Fibroblast of villous mesenchyme (primary cell): ENCODE measurements at regions not wholly inside any gene's neighbourhood (a gene's known extent, or its start where the extent isn't known, plus 50 kb on each side); places are given as distances from the start of the nearest gene placed in this dataset.

Experiments used
- DNase-seq: peaks from one replicate; pipeline ENCODE4 v3.0.0-alpha.2; 2010; ENCODE audit warnings: low read depth
- H3K4me3 ChIP-seq: 2 replicates; pipeline ENCODE4 v1.5.1; 2011; ENCODE audit warnings: low read depth, mild to moderate bottlenecking, low read length
- TF ChIP-seq, protein P1 (sequence below): IDR thresholded peaks from 2 replicates; pipeline ENCODE4 v1.5.1; 2012; ENCODE audit warnings: low read depth, mild to moderate bottlenecking, low read length; ENCODE audit not compliant: insufficient read depth

DNA sequence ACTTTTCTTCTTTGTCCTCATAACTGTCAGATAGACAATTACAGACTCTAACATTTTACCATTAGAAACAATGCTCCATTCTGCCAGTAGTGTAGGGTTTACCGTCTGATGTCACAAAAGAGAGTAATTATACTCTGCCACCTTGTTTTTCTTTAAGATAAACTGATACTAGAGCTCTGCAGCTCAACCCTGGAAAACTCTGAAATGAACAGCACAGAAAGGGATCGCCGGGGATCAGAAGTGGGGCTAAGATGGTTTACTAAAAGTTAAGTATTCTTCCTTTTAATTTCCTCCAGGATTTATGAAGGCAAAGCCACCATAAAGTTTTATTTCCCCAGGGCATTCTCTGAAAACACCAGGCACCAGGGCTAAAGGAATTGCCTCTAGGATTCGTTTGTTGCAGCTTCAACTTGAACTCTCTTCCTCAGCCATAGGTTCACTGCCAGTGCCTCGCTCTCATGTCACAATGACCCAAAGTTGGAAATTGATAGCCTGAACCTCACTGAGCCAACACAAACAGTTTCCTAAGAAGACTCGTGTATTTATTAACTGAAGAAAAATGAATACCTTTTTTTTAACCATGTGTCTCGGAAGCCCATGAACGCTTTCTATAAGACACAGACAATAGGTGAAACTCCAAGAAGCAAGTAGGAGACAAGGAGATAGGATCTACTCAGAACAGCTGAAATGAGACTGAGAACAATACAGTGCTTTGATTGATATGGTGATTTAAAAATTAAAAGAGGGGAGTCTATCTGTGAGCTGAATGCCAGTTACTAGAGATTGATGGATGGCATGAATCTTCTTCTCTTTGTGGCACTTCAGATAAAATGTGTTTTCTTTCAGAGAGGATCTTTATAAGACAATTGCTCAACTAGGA is 121.5 kb upstream of the SPATS2L start:
- H3K4me3 ChIP-seq = no peak overlapping the region
- TF ChIP-seq, protein P1, sequence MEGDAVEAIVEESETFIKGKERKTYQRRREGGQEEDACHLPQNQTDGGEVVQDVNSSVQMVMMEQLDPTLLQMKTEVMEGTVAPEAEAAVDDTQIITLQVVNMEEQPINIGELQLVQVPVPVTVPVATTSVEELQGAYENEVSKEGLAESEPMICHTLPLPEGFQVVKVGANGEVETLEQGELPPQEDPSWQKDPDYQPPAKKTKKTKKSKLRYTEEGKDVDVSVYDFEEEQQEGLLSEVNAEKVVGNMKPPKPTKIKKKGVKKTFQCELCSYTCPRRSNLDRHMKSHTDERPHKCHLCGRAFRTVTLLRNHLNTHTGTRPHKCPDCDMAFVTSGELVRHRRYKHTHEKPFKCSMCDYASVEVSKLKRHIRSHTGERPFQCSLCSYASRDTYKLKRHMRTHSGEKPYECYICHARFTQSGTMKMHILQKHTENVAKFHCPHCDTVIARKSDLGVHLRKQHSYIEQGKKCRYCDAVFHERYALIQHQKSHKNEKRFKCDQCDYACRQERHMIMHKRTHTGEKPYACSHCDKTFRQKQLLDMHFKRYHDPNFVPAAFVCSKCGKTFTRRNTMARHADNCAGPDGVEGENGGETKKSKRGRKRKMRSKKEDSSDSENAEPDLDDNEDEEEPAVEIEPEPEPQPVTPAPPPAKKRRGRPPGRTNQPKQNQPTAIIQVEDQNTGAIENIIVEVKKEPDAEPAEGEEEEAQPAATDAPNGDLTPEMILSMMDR = no peak
- no peak for DNase-seq

DNA sequence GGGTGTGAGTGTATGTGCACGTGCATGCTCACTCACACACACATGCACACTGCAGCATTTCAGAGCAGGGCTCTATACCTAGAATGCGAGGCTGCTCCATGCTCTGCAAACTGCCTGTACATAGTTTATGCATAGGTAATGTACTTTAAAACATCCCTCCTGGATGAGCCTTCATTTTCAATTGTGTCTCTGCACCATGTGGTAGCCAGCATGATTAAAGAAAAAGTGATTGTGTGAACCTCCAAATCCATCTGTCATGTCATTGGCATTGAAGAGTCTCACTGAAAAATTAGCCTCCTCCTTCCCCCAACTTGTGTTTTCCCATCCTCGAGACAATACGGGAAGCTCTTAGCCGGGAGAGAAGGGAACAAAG is 120.9 kb upstream of the SPATS2L start:
- DNase-seq = no peak
- H3K4me3 ChIP-seq = no peak overlapping the region
- TF ChIP-seq, protein P1 = no peak

DNA sequence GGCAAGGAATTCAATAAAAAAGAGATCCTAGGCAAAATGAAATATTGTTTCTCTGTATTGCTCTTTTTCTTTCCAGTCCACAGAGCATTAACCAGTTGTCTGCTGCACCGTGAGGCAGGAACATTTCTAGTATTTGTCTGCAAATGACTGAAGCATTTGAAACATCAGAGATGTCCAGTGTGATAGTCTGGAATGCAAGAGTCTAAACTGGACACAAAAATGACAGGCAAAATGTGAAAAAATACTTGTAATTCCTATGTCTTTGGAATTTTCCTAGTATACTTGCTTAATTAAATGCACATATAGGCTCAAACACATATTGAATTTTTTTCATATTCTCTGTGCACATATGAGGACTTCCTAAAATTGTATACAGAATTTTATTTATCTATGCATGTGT is 120.5 kb upstream of the SPATS2L start:
- DNase-seq = no peak
- TF ChIP-seq, protein P1 = no peak

DNA sequence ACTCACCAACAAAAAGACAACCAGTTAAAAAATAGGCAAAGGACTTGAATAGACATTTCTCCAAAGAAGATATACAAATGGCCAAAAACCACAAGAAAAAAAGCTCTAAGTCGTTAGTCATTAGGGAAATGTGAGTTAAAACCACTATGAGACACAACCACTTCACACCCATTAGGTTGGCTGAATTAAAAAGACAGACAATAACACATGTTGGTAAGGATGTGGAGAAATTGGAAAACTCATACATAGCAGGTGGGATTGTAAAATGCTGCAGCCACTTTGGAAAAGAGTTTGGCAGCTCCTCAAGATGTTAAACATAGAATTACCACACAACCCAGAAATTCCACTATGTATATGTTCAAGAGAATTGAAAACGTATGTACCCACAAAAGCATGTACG is 117.6 kb upstream of the SPATS2L start:
- no peak overlapping the region for H3K4me3 ChIP-seq
- TF ChIP-seq, protein P1 = no peak
- DNase-seq = no peak

More for the DNA sequence above, 120.5 kb upstream of the SPATS2L start:
- no peak overlapping the region for H3K4me3 ChIP-seq

DNA sequence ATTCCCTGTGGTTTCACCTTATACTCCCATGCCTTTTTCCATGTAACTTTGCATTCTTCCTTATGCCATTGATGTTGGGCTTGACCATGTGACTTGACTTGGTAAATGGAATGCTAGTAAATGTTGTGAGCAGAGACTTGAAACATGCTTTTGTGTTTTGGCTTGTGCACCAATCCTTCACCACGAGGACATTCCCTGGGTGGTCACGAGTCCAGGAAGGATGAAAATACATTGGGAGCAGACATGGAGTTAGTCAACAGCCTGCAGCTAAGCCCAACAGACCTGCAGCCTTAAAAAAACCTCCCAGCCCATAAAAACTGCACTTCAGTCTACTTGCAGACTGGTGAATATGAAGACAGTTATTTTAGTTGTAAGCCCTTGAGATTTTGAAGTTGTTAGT is 116.5 kb upstream of the SPATS2L start:
- peak; percentile 28 for DNase-seq
- TF ChIP-seq, protein P1 = no peak
- no peak overlapping the region for H3K4me3 ChIP-seq

DNA sequence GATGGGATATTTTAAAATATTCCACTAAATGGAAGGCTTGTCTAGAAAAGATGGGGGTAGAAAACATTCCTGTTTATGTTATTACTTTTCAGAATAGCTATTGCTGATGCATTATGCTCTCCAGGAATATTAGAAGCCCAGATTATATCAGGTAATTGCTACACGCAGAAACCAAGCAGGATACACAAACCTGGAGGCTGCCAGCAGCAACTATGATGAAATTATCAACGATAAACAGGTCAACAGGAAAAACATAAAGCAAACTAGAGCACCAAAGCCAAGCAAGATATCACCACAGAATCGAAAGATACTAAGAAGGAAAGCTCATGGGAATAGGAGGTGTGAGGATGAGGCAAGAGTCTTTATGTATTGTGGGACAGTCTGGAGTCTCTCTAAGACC is 113.2 kb upstream of the SPATS2L start:
- no peak overlapping the region for H3K4me3 ChIP-seq
- no peak for DNase-seq
- TF ChIP-seq, protein P1 = no peak

DNA sequence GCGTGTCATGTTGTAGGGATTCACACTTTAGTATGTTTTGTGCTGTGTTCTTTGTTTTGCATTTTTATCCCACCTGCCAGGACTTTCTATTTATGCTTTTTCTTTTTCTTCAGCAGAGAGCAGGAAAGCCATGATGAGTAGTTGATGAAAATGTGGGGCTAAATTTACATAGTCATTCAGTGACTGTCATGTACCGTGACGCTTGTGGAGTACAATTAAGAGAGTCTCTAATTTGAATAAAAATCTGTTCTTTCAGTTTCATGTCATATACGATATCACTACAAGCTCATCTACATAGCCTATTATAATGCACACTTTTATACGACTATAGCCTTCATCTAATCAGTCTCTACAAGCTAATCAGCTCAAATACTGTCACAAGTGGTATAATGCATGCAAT is 112.7 kb upstream of the SPATS2L start:
- no peak for DNase-seq
- TF ChIP-seq, protein P1 = no peak
- H3K4me3 ChIP-seq = no peak overlapping the region
